ENCODE measurements at regions not wholly inside any gene's neighbourhood (a gene's known extent, or its start where the extent isn't known, plus 50 kb on each side); places are given as distances from the start of the nearest gene placed in this dataset.
A peak's percentile ranks its signal among the peaks of the same experiment; 100 is the strongest.
"Not testable (repeated sequence)": the region's sequence is repeated elsewhere in the genome, so short reads cannot be mapped to it uniquely, and the experiment has no call there.

DNA sequence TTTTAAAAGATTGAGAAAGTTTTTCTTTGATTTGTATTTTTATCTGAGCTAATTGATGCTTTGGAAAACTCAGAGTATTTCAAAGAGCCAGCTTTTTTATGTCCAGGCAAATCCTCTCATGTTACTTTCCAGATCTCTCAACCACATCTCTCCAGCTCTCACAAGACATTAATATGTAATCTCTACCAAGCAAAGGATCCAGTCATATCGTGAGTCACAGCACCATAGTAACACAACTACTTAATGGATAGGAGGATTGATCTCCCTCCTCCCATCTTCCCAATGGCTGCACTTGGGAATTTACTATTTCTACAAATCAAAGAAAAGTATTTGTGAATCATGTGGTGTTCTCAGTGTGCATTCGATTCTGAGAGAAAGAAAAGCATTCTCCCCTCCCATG, 63.3 kb downstream of the POU4F1 start:
- DNase-seq, result peak in 1 of 2 experiments; percentile 13

DNA sequence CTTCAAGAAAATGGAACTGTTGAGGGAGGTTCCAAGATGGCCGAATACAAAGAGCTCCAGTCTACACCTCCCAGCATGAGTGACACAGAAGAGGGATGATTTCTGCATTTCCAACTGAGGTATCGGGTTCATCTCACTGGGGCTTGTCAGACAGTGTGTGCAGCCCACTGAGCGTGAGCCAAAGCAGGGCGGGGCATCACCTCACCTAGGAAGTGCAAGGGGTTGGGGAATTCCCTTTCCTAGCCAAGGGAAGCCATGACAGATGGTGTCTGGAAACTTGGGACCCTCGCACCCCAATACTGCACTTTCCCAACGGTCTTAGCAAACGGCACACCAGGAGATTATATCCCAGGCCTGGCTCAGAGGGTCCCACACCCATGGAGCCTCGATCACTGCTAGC, 77.3 kb downstream of the POU4F1 start:
- not testable (repeated sequence) for DNase-seq

DNA sequence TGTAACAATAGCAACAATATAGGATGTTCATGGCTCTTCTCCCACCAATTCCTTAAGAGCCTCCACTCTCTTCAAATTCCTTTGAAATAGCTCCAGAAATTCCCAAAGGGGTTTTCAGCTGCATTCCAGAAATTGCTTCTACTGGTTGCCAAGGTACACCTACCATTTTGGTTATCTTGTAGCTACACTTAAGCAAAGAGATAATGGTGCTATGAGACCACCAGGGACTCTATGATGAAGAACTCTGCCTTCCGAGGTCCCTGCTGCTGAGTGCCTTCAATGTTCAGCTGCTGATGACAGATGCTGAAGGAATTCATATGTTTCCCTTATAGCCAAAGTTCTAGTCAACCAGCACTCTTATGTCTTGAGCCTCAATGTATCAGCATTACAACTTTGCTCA, 78.4 kb downstream of the POU4F1 start:
- DNase-seq, result no peak

DNA sequence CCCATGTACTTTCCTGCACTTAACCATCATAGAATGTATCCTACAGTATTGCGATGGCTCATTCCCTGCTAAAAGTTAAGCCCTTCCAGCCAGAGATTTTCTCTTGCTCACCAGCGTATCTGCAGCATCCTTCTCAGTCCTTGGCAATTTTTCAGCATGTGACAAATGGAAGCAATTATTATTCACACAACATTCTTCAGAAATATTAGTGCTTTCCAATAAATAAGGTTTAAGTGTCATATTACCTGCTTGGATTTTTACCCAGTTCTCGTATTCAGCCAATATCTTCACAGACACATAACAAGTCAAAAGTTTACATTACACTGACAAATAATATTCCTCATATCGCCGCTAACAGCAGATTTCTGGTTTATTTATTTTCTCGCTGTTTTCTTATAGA, 82.3 kb downstream of the POU4F1 start:
- no peak for DNase-seq

DNA sequence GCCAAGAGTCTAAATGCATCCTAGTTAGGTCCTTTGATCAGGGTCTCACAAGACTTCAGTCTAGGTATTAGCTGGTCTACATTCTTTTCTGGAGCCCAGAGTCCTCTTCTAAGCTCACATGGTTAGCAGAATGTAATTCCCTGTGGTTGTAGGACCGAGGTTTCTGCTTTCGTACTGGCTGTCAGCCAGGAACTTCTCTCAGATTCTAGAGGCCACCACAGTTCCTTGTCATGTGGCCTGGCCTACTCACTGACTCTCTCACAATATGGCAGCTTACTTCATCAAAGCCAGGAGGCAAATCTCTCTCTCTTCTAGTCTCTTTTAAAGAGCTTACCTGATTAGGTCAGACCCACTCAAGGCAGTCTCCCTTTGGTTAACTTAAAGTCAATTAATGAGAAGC, 82.9 kb downstream of the POU4F1 start:
- no peak for DNase-seq

DNA sequence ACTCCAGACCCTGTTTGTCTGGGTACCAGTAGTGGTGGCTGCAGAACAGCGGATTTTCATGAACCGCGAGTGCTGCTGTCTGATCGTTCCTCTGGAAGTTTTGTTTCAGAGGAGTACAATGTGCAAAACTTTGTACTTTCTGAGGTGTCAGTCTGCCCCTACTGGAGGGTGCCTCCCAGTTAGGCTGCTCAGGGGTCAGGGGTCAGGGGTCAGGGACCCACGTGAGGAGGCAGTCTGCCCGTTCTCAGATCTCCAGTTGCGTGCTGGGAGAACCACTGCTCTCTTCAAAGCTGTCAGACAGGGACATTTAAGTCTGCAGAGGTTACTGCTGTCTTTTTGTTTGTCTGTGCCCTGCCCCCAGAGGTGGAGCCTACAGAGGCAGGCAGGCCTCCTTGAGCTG, 84.9 kb downstream of the POU4F1 start:
- DNase-seq, result not testable (repeated sequence)

DNA sequence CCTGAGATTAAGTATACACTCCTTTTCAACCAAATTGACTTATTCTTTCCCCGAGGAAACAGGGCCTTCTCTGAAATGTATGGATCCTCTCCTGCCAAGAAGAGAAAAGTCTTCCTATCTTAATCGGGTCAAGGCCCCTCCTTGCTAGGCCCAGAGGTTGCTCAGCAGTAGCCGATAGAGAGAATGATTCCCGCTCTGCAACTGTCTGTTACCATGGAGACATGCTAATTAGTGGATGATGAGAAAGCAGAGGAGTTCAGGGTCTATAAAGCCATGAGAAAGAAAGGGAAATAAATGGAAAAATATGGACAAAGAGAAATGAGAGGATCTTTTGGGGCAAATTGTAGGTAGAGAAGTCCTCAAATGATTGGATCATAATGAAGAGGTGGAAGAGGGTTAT, 103.5 kb downstream of the POU4F1 start:
- peak in 1 of 2 experiments; percentile 17 for DNase-seq

DNA sequence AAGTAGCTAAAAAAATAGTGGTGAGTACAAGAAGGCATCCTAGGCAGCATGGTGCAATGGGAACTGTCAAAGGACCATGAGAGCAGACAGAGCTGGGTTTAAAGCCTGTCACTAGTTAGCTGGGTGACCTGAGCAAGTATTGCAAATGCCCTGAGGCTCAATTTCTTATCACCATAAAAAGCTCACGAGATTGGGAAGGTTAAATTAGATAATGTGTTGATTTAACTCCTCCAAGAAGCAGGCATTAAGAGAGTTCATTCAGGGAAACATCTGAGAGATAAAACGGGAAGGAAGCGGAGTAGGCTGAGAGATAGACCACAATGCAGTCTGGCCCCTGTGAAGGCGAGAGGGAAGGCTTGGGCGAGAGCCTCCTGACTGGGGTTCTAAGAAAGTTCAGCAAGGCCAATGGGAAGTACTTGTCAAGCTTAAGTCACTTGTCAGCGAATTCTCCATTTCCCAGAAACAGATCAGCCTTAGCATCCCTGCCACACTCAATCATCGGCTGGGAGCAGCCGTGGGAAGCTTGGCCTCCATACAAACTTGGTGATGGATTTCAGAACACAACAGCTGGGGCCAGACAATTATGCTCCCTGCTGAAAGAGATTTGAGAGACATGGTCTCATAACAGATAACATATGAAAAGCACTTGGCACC, 105.5 kb downstream of the POU4F1 start:
- DNase-seq, result peak in 1 of 2 experiments; percentile 2

DNA sequence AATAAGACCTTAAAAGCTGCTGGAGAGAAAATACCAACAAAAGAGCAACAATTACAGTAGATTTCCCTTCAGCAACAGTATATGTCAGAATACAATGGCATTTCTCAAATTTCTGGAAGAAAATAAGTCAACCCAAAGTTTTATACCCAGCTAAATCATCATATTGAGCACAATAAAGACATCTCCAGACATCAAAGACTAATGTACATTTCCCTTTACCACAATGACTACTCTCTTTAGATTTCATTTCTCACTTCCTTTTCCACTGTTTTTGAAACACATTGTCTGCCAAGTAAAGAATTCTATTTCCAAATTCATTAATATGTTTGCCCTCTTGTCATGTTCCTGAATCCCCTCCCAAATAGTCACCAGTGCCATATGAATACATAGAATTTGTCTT, 111.4 kb downstream of the POU4F1 start:
- DNase-seq, result no peak

DNA sequence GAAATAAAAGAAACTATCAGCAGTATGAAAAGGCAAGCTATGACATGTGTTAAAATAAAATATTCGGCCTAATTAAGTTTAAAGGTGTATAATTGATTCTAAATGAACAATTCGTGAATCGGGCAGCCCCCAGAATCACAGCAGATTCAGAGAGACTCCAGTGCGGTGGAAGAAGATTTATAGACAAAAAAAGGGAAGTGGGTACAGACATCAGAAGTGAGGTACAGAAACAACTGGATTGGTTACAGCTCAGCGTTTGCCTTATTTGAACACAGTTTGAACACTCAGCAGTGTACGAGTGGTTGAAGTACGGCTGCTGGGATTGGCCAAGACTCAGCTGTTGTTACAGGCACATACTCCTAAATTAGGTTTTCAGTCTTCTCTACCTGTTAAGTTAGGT, 113.1 kb downstream of the POU4F1 start:
- not testable (repeated sequence) for DNase-seq

DNA sequence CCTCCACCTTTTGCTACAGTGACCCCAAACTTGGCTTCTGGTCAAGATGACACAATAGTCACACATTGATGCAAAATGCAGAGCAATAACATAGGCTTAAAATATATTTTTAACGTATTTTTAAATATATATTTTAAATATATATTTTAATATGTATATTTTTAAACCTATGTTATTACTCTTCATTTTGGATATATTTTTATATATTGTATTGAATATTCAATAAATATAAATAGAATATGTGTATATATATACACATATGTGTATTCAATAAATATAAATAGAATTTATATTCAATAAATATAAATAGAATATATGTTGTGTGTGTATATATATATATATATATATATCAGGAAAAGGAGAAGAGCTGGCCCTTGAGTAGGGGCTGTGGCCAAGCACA, 115.6 kb downstream of the POU4F1 start:
- no peak for DNase-seq

DNA sequence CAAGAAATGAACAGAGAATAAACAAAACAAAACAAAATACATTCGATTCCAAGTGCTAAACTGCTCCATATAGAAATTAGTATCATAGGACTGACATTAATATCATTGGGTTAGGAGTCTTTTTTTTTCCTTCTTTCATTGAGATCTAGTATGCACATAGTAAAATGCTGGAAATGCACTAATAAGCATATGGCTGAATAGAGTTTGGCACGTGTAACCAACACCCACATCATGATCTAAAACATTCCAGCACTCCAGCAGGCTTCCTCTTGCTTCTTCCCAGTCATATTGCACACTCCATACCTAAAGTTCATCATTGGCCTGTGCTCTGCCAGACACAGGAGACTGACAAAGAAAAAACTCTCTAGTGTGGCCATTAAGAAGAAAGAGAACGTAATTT, 117.5 kb downstream of the POU4F1 start:
- no peak for DNase-seq

DNA sequence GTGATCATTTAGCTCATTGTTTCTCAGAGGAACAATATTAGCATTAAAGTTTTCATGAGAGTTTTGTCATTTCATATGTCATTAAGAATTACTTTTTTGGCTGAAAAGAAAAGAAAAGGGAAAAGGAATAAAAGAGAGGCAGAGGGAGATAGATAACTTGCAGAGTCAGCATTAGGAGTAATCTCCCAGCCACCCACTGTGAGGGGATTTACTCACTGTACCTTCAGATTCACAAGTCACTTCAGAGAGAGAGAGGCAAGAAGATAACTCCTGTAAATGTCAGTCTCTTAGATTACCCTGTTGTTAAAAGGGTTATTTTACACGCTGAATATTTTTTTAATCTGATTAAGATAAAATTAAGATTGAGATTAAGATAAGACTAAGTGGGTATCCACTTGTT, 125.2 kb downstream of the POU4F1 start:
- DNase-seq, result peak in 1 of 2 experiments; percentile 7

DNA sequence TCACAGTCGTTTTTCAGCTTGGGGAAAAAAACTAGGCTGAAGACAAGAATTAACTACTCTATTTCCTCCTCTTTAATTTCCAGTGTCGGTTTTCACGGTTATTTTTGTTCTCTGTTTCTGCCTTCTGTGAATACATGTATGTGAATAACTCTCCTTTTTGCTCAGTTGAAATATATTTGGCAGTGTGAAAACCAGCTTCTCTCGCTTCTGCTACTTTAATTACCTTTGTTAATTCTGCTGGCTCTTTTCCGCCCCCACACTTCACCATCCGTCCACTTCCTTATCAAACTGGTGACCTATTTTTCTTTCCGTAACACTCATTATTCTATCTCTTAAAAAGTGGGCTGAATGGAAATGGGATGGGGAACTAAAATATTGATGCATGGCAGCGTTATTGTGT, 126.4 kb downstream of the POU4F1 start:
- no peak for DNase-seq

DNA sequence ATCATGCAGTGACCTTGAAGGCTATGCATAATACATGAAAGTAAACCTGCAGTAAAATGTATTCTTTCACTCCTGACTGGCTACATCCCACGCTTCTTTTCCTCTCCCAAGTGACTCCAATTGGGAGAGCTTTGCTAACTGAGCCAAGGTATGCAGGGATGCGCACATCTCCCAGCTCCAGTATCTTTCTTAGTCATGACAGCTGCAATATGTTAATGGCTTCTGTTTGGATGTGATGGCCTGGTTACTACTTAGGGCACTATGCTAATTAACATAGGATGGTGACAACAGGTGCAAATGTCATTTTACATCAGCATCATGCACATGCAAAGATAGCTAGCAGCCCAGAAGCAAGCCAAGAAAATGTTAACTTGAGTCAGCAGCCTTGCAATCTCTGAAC, 134.7 kb downstream of the POU4F1 start:
- DNase-seq, result no peak

DNA sequence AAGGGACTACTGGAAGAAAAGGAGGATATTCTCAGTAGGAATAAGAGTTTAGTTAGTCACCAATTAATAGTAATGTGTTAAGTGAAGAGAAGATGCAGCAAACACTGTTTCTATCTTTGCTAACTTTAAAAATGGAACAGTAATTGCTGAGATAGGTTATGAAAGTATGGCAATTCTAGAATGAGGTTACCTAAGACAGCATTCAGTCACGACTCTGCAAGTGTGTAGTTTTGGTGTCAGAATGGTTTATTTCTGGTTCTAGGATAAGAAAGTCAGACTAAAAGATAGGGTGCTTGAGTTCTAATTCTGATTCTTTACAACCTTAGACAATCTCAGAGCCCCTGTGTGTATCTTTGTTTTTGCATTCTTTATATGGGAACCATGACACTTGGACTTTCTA, 138.1 kb downstream of the POU4F1 start:
- no peak for DNase-seq

DNA sequence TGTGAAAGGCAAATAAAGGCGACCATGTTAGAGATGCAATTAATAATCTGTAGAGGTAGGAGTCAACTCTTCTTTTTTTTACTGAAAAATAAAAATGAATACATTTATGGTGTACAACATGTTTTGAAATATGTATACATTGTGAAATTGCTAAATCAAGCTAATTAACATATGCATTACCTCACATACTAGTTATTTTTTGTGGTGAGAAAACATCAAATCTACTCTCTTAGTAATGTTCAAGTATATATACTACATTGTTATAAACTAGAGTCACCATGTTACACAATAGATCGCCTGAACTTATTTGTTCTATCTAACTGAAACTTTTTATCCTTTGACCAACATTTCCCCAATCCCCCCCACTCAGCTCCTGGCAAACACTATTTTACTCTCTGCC, 143.2 kb downstream of the POU4F1 start:
- DNase-seq, result no peak

DNA sequence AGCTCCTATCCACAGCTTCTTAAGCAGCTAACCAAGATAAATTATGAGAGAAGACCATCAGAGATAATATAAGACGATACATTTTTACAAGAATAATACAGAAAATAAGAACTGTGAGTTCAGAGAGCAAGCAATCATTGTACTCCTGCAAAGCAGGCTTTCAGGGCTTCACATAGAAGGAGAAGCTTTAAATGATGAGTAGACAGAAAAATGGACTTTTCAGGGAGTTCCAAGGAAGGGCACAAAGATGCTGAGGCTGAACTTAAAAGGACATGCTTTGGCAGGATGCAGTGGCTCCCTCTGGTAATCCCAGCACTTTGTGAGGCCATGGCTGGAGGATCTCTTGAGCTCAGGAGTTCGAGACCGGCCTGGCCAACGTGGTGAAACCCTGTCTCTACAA, 159.5 kb downstream of the POU4F1 start:
- DNase-seq, result no peak

DNA sequence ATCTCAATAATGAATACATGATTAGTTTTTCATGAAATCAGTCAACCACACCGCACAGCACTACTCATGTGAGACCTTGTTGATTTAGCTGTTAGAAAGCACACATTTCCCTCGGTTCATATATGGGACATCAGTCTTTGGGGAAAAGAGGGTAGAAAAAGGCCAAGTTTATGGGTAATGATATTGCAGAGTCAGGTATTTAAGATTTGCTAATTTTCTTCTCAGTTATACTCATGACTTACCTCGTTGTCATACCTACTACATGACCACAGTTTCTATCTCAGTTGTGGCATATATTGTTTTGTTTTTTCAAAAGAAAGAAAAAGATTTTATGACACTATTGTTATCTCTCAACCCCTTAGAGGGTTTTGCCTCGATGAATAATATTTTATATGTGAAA, 165.6 kb downstream of the POU4F1 start:
- no peak for DNase-seq

DNA sequence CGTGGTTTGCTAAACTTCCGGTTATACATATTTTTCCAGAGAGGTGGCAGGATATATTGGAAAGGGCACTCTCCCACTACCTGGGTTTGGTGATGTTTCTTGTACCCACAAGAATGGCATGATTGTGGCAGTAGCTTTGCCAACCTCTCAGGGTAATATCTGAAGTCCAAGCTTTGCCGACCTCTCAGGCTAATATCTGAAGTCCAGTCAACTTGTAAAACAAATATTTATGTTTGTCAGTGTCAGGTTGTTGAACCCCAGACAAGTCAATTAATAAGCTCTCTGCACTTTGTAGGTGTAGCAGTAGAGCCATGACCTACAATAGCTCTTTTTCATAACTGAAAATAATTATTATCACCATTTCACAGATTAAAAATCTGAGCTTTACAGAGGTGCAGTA, 167.0 kb downstream of the POU4F1 start:
- no peak for DNase-seq

DNA sequence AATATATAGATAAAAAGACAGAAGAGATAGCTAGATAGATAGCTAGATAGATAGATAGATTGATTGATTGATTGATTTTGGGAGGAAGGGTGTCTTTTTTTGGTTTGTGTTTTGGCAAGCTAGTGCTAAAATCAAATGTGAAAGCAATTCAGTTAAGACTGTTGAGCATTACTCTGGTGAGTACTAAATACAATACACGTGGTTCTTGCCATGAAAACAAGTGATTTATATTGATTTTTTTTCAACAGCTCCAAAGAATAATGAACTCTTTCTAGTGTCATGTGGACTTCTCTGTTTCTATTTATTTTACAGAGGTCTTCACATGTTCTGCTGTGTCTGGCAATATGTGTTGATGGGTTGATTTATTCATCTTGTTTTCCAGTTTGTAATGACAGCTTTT, 172.0 kb downstream of the POU4F1 start:
- DNase-seq, result no peak

DNA sequence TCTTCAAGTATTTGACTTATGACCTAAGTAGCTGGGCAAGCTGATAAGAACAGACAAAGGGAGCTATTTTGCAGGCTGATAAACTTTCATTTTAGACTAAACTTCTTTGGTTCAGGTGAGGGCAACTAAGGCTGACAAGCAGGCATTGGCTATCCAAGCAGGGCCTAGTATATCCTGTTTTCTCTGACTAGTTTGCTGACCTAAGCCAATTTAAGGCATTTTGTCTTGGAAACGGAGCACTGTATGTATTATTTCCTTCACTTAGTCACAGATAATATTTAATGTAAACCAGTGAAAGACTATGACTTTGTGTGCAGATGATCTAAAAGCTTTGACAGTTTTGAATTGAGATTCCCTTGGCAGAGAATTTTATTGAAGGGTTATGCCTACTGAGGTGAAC, 172.5 kb downstream of the POU4F1 start:
- no peak for DNase-seq

DNA sequence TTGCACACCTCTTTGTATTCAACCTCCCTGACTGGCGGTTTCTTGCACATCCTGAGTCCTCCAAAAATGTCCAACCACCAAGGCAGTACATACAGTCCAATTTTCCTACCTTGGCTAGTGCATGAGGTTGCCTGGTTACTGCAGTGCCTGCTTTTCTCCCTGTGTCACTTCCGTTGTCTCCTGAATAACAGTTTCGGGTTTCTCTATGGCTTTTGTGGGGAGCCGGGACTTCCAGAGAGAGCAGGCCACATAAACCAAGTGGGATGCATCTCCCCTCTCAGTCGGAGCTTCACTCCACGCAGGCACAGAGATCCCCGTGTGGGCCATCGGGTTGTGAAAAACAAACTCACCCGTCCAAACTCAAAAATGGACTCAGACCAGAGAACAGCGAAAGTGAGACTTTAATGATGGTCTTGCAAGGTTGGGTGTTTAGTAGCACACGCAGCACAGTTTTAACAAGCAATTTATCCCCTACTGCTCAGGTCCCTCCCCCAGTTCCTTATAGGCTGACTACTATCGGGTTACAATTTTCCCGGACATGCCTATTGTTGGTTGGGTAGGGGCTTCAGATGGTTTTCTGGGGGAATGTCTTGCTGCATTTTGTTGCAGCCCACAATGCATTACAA, 173.1 kb downstream of the POU4F1 start:
- DNase-seq, result no peak

DNA sequence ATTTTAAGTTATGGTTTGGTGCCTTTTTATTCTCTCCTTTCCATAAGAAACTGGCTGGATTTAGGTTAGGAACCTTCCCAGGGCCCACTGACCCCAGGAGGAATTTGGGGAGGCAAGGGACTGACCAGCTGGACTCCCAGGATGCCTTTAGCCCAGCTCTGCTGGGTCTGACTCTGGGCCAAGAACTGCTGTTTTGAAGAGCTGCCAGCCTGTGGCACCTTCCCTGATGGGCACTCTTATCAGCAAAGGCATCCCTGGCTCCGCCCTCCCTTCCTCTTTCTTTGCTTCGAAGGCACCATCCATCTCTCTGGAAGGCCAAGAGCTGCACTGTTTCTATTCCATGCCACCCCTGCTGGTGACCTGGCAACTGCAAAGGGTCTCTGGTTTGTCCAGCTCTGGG, 174.7 kb downstream of the POU4F1 start:
- DNase-seq, result no peak

DNA sequence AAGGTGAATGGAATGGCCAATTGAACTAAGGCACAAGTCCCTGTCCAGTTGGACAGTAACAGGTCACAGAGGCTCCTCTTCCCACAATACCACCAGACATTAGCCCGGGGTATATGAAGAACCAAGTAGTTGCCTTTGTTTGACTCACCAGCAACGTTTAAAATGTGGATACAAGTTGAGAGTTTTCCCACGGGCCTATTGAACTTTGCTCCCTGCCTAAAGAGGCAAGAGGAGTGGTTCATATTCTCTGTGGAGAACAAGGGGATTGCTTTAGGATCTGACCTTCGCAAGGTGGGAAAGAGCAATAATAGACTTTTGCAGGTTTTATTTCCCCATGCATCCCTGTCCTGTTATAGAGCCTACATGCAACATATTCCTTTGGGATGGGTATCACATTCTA, 177.2 kb downstream of the POU4F1 start:
- no peak for DNase-seq

Measured in NCI-H524 (cell line).